Panc1 (cell line): ENCODE measurements at regions not wholly inside any gene's neighbourhood (a gene's known extent, or its start where the extent isn't known, plus 50 kb on each side); places are given as distances from the start of the nearest gene placed in this dataset.

Source experiments
- ATAC-seq: fragments of 200-7000 bp; cut with Tn5 transposase; 2 replicates; pipeline ENCODE4 v1.9.1; 2020; ENCODE audit warnings: mild to moderate bottlenecking, moderate library complexity
- BruUV-seq: library from RNA; stranded (reverse); fragments of 400-500 nt; replicated peaks from 2 replicates; lab custom pipeline; 2021; lab: Mats Ljungman, UMichigan
- CTCF ChIA-PET: fragments of 300-600 bp; sonication (Branson Sonifier 250); formaldehyde crosslinking; loops from one replicate; lab custom pipeline; 2022; ENCODE audit warnings: antibody characterized with exemption; lab: Charles Lee
- POLR2A ChIA-PET: fragments of 300-600 bp; sonication (Branson Sonifier 250); formaldehyde crosslinking; loops from one replicate; lab custom pipeline; 2022; ENCODE audit warnings: antibody characterized with exemption; lab: Charles Lee
- DNase-seq: peaks from one replicate; pipeline ENCODE4 v3.0.0-alpha.2; 2010; ENCODE audit warnings: low read depth, low spot score
- H3K27ac ChIP-seq: 2 replicates; pipeline ENCODE4 v1.5.1; 2011; ENCODE audit warnings: mild to moderate bottlenecking, low read length, inconsistent platforms
- H3K27me3 ChIP-seq: fragments of 200-500 bp; sonication (Bioruptor generic); 2 replicates; pipeline ENCODE4 v1.6.0; 2014; ENCODE audit warnings: low read length, inconsistent platforms; ENCODE audit not compliant: control insufficient read depth, insufficient read depth
- H3K36me3 ChIP-seq: fragments of 200-500 bp; sonication (Bioruptor generic); 2 replicates; pipeline ENCODE4 v1.5.1; 2014; ENCODE audit warnings: inconsistent platforms, mild to moderate bottlenecking, low read length, moderate library complexity; ENCODE audit not compliant: control insufficient read depth, insufficient read depth
- H3K4me1 ChIP-seq: 2 replicates; pipeline ENCODE4 v1.5.1; 2011; ENCODE audit warnings: inconsistent platforms, mild to moderate bottlenecking, low read length, moderate library complexity; ENCODE audit not compliant: control insufficient read depth, insufficient read depth
- H3K4me3 ChIP-seq, 2 experiments: 2 replicates each; pipeline ENCODE4 v1.5.1; 2011 to 2012; ENCODE audit warnings: low read depth in 2 of 2, low read length in 2 of 2, mild to moderate bottlenecking in 2 of 2, inconsistent platforms in 1 of 2, moderate library complexity in 1 of 2
- H3K9me3 ChIP-seq: fragments of 200-500 bp; sonication (Bioruptor generic); 2 replicates; pipeline ENCODE4 v1.5.1; 2014; ENCODE audit warnings: low read depth, mild to moderate bottlenecking, inconsistent platforms, low read length, moderate library complexity; ENCODE audit not compliant: control insufficient read depth, insufficient read depth
- CTCF ChIP-seq: fragments of 450-650 bp; IDR thresholded peaks from 2 replicates; pipeline ENCODE4 v1.5.1; 2017; ENCODE audit warnings: mild to moderate bottlenecking
- POLR2AphosphoS5 ChIP-seq: IDR thresholded peaks from 2 replicates; pipeline ENCODE4 v1.6.1; 2012; ENCODE audit warnings: mild to moderate bottlenecking, low read depth, low read length, moderate library complexity
- REST ChIP-seq, 2 experiments: IDR thresholded peaks; 2 replicates each; pipeline ENCODE4 v1.6.1; 2011 to 2012; ENCODE audit warnings: low read depth in 2 of 2, control low read depth in 1 of 2, low read length in 1 of 2, mild to moderate bottlenecking in 1 of 2, moderate library complexity in 1 of 2; ENCODE audit not compliant: insufficient read depth in 1 of 2
- SIN3A ChIP-seq: IDR thresholded peaks from 2 replicates; pipeline ENCODE4 v1.6.1; 2012; ENCODE audit warnings: low read depth, mild to moderate bottlenecking, low read length, moderate library complexity, borderline replicate concordance; ENCODE audit not compliant: insufficient read depth
- TCF7L2 ChIP-seq: IDR thresholded peaks from 2 replicates; pipeline ENCODE4 v1.6.1; 2011; ENCODE audit warnings: mild to moderate bottlenecking, low read depth, low read length, inconsistent platforms
- in situ Hi-C: cut with HindIII; loops from 2 replicates; pipeline ENCODE4 v1.10.0; 2016; ENCODE audit warnings: low sequenced_read_pairs, low pct_unique_long_range_greater_than_20kb
- intact Hi-C: fragments of 100-400 bp; cut with micrococcal nuclease; formaldehyde crosslinking; loops from one replicate; pipeline ENCODE4 v1.10.0; 2022; ENCODE audit not compliant: unreplicated experiment

- Histone ChIP-seq H3K4me1 (no peaks in the 10 kb centered on the region), H3K9me3 (no peaks in the 10 kb centered on the region), H3K27me3 (peaks cover 2% of the 10 kb centered on the region; the same call in 1 of the 2 replicates), H3K4me3 (no peak overlapping the region), H3K27ac (no peak overlapping the region), H3K36me3 (no peaks in the 10 kb centered on the region)
- intact Hi-C loops: no loop called here
- ChIA-PET POLR2A (no interaction called here), CTCF (no interaction called here)
- TF ChIP-seq POLR2AphosphoS5 (no peak), SIN3A (no peak), TCF7L2 (no peak), REST (IDR thresholded peaks at IDR 0.05; ENCODE audit: insufficient read depth in 1 of 2, low read depth in 2 of 2, low read length in 1 of 2) (no peak), CTCF (no peak)
- no peak for DNase-seq
- in situ Hi-C loops: no loop called here
- ATAC-seq: no peak
- BruUV-seq: no TSS peak
Measured at GRCh38 chr14:105879503-105879866, 353.1 kb downstream of the TMEM121 start.

GRCh38 chr14:105879867-105880561 is 353.6 kb downstream of the TMEM121 start:
- H3K36me3 ChIP-seq: no peaks in the 10 kb centered on the region
- POLR2A ChIA-PET: no interaction called here
- CTCF ChIA-PET: no interaction called here
- H3K27me3 ChIP-seq: peaks cover 2% of the 10 kb centered on the region; the same call in 1 of the 2 replicates
- TF ChIP-seq POLR2AphosphoS5 (no peak), SIN3A (no peak), TCF7L2 (no peak), REST (IDR thresholded peaks at IDR 0.05; ENCODE audit: insufficient read depth in 1 of 2, low read depth in 2 of 2, low read length in 1 of 2) (no peak), CTCF (no peak)
- no peaks in the 10 kb centered on the region for H3K9me3 ChIP-seq
- no peak overlapping the region for H3K27ac ChIP-seq
- in situ Hi-C loops (no loop called here), intact Hi-C loops (no loop called here)
- BruUV-seq: no TSS peak
- no peak for DNase-seq
- no peak overlapping the region for H3K4me3 ChIP-seq
- H3K4me1 ChIP-seq: no peaks in the 10 kb centered on the region
- no peak for ATAC-seq
